Hepatocyte (in vitro differentiated cells): ENCODE measurements at regions not wholly inside any gene's neighbourhood (a gene's known extent, or its start where the extent isn't known, plus 50 kb on each side); places are given as distances from the start of the nearest gene placed in this dataset.

Source experiments
- DNase-seq: peaks from one replicate; pipeline ENCODE4 v3.0.0-alpha.2; 2016; ENCODE audit warnings: low spot score
- H2AFZ ChIP-seq: fragments of 200-600 bp; sonication (generic); 2 replicates; pipeline ENCODE4 v1.6.0; 2016; ENCODE audit warnings: antibody characterized with exemption, mild to moderate bottlenecking
- H3K27ac ChIP-seq: fragments of 200-600 bp; sonication (generic); 2 replicates; pipeline ENCODE4 v1.5.1; 2016; ENCODE audit warnings: mild to moderate bottlenecking
- H3K27me3 ChIP-seq: fragments of 200-600 bp; sonication (generic); 2 replicates; pipeline ENCODE4 v1.6.1; 2016
- H3K36me3 ChIP-seq: fragments of 200-600 bp; sonication (generic); replicated peaks from 2 replicates; pipeline ENCODE4 v1.5.1; 2016; ENCODE audit warnings: low read depth; ENCODE audit not compliant: insufficient read depth
- H3K4me1 ChIP-seq: fragments of 200-600 bp; sonication (generic); 2 replicates; pipeline ENCODE4 v1.5.1; 2016; ENCODE audit warnings: mild to moderate bottlenecking, moderate library complexity; ENCODE audit not compliant: insufficient read depth
- H3K4me2 ChIP-seq: fragments of 200-600 bp; sonication (generic); 2 replicates; pipeline ENCODE4 v1.6.0; 2016
- H3K4me3 ChIP-seq: fragments of 200-600 bp; sonication (generic); 2 replicates; pipeline ENCODE4 v1.5.1; 2016; ENCODE audit warnings: mild to moderate bottlenecking
- H3K79me2 ChIP-seq: fragments of 200-600 bp; sonication (generic); 2 replicates; pipeline ENCODE4 v1.6.0; 2017; ENCODE audit warnings: mild to moderate bottlenecking
- H3K9me2 ChIP-seq: fragments of 200-600 bp; sonication (generic); replicated peaks from 2 replicates; pipeline ENCODE4 v1.6.0; 2017; ENCODE audit warnings: mild to moderate bottlenecking; ENCODE audit not compliant: insufficient read depth
- H3K9me3 ChIP-seq: fragments of 200-600 bp; sonication (generic); 2 replicates; pipeline ENCODE4 v1.5.1; 2016; ENCODE audit warnings: low read depth, mild to moderate bottlenecking
- H4K20me1 ChIP-seq: fragments of 200-600 bp; sonication (generic); 2 replicates; pipeline ENCODE4 v1.6.0; 2016; ENCODE audit warnings: mild to moderate bottlenecking; ENCODE audit not compliant: insufficient read depth, poor library complexity, severe bottlenecking
- CTCF ChIP-seq: fragments of 200-600 bp; sonication (generic); IDR thresholded peaks from 2 replicates; pipeline ENCODE4 v1.5.1; 2016; ENCODE audit warnings: antibody characterized with exemption, mild to moderate bottlenecking; ENCODE audit not compliant: poor library complexity
- EZH2 ChIP-seq: fragments of 200-600 bp; sonication (generic); IDR thresholded peaks from 2 replicates; pipeline ENCODE4 v1.6.1; 2016; ENCODE audit warnings: antibody characterized with exemption, mild to moderate bottlenecking, borderline replicate concordance
- EZH2phosphoT487 ChIP-seq: fragments of 200-600 bp; sonication (generic); IDR thresholded peaks from one replicate; pipeline ENCODE4 v1.6.1; 2018; ENCODE audit warnings: antibody characterized with exemption, mild to moderate bottlenecking, low read depth, moderate library complexity; ENCODE audit not compliant: unreplicated experiment, severe bottlenecking
- WGBS: methylation state at CpG from one replicate; pipeline ENCODE4 v1.1.6; 2016; ENCODE audit warnings: low lambda C conversion rate; ENCODE audit errors: missing lambda C conversion rate; 5-methylcytosine and 5-hydroxymethylcytosine counted together

DNA sequence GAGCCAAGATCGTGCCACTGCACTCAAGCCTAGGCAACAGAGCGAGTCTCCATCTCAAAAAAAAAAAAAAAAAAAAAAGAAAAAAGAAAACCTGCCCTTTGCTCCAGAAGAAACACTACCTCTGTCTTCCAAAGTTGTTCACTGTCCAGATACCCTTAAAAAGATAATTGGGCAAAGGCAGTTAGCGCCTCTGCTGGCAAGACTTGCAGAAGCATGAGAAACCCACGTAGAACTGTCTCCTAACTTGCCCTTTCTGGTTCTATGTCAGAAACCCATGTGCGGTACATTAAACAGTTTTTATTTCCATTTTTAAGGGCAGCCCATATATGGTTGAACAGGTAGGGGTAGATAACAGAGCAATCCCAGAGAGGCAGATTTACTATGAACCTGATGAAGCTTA lies 1026.4 kb downstream of the ROBO2 start:
- no peak overlapping the region for H3K4me3 ChIP-seq
- H3K79me2 ChIP-seq: no peaks in the 10 kb centered on the region
- H3K27ac ChIP-seq: no peak overlapping the region
- H2AFZ ChIP-seq: no peak overlapping the region
- no peak overlapping the region for H3K4me2 ChIP-seq
- no peaks in the 10 kb centered on the region for H3K9me2 ChIP-seq
- no peaks in the 10 kb centered on the region for H3K36me3 ChIP-seq
- no peak for TF ChIP-seq CTCF
- no peak for TF ChIP-seq EZH2
- no peak for TF ChIP-seq EZH2phosphoT487
- 95% methylated on average over 5 of the region's 5 CpGs for WGBS
- H3K27me3 ChIP-seq: no peaks in the 10 kb centered on the region
- no peaks in the 10 kb centered on the region for H4K20me1 ChIP-seq
- H3K4me1 ChIP-seq: no peaks in the 10 kb centered on the region
- no peaks in the 10 kb centered on the region for H3K9me3 ChIP-seq
- DNase-seq: no peak

DNA sequence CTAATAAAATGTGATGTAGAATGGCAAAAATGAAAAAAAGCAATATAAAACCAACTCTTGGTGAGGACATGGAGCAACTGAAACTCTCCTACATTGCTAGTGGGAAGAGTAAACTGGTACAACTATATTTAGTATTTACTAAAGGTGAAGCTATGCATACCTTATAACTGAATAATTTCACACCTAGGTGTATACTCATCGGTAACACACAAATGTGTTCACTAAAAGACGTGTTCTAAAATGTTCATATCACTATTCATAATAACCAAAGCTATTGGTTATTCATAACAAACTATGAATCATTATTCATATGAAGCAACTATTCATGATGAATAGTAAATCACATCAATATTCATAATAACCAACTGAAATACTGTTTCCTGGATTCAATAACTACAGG lies 1030.3 kb downstream of the ROBO2 start:
- Histone ChIP-seq H3K4me1 (no peaks in the 10 kb centered on the region), H3K9me2 (no peaks in the 10 kb centered on the region), H3K27me3 (no peaks in the 10 kb centered on the region), H4K20me1 (no peaks in the 10 kb centered on the region), H3K9me3 (no peaks in the 10 kb centered on the region), H3K4me3 (no peak overlapping the region), H3K36me3 (no peaks in the 10 kb centered on the region), H2AFZ (no peak overlapping the region), H3K27ac (no peak overlapping the region), H3K79me2 (no peaks in the 10 kb centered on the region), H3K4me2 (no peak overlapping the region)
- 93% methylated on average over 2 of the region's 2 CpGs for WGBS
- TF ChIP-seq EZH2 (no peak), EZH2phosphoT487 (no peak), CTCF (no peak)
- no peak for DNase-seq

GRCh38 chr3:78076379-78076778 lies 1036.5 kb downstream of the ROBO2 start:
- Histone ChIP-seq H4K20me1 (no peaks in the 10 kb centered on the region), H3K79me2 (no peaks in the 10 kb centered on the region), H3K36me3 (no peaks in the 10 kb centered on the region), H3K4me2 (no peak overlapping the region), H3K4me1 (no peaks in the 10 kb centered on the region), H3K27me3 (no peaks in the 10 kb centered on the region), H3K9me2 (no peaks in the 10 kb centered on the region), H3K27ac (no peak overlapping the region), H3K4me3 (no peak overlapping the region), H3K9me3 (no peaks in the 10 kb centered on the region), H2AFZ (no peak overlapping the region)
- no peak for TF ChIP-seq EZH2phosphoT487
- TF ChIP-seq EZH2: no peak
- no peak for TF ChIP-seq CTCF
- DNase-seq: no peak

- TF ChIP-seq EZH2 (no peak), EZH2phosphoT487 (no peak)
- H3K9me2 ChIP-seq: no peaks in the 10 kb centered on the region
- H3K4me3 ChIP-seq: no peak overlapping the region
- H3K9me3 ChIP-seq: no peaks in the 10 kb centered on the region
- 94% methylated on average over 4 of the region's 4 CpGs for WGBS
- H4K20me1 ChIP-seq: no peaks in the 10 kb centered on the region
- DNase-seq: no peak
- H3K27ac ChIP-seq: no peak overlapping the region
- H3K79me2 ChIP-seq: no peaks in the 10 kb centered on the region
- no peak overlapping the region for H2AFZ ChIP-seq
- H3K4me2 ChIP-seq: no peak overlapping the region
- no peaks in the 10 kb centered on the region for H3K4me1 ChIP-seq
- no peaks in the 10 kb centered on the region for H3K36me3 ChIP-seq
- no peaks in the 10 kb centered on the region for H3K27me3 ChIP-seq
Measured at GRCh38 chr3:78077178-78077577, 1037.3 kb downstream of the ROBO2 start.
